Natural killer cell (primary cell): ENCODE measurements at regions not wholly inside any gene's neighbourhood (a gene's known extent, or its start where the extent isn't known, plus 50 kb on each side); places are given as distances from the start of the nearest gene placed in this dataset.

Experiments
- ATAC-seq, 3 donors: fragments of 150-1000 bp in 2 of 3; fragments of 200-7000 bp in 1 of 3; cut with Tn5 transposase; 1 replicate in 1 of 3; 2 replicates in 2 of 3; pipeline ENCODE4 v1.10.0; 2021; ENCODE audit warnings: mild to moderate bottlenecking in 2 of 3, moderate library complexity in 2 of 3
- DNase-seq, 2 donors: peaks; one replicate each; pipeline versions ENCODE4 v3.0.0 to v3.0.0-alpha.2; 2013 to 2021; ENCODE audit warnings: mixed read lengths in 1 of 2
- H3K27ac ChIP-seq: one replicate; pipeline ENCODE4 v1.5.1; 2013; ENCODE audit warnings: mild to moderate bottlenecking, low read length
- H3K27me3 ChIP-seq: one replicate; pipeline ENCODE4 v1.6.1; 2013; ENCODE audit warnings: low read length; ENCODE audit not compliant: control insufficient read depth, insufficient read depth
- H3K36me3 ChIP-seq: one replicate; pipeline ENCODE4 v1.6.1; 2013; ENCODE audit warnings: low read length; ENCODE audit not compliant: control insufficient read depth, insufficient read depth
- H3K4me1 ChIP-seq: one replicate; pipeline ENCODE4 v1.6.1; 2013; ENCODE audit warnings: low read length; ENCODE audit not compliant: control insufficient read depth, insufficient read depth
- H3K4me3 ChIP-seq: one replicate; pipeline ENCODE4 v1.5.1; 2013; ENCODE audit warnings: low read length
- H3K9me3 ChIP-seq: one replicate; pipeline ENCODE4 v1.6.1; 2013; ENCODE audit warnings: low read length; ENCODE audit not compliant: control insufficient read depth, insufficient read depth
- H3K27ac Mint-ChIP-seq, 2 donors: one replicate each; pipeline ENCODE4 v1.8.0; 2022; ENCODE audit warnings: mild to moderate bottlenecking in 2 of 2, mixed read lengths in 2 of 2, moderate library complexity in 1 of 2
- H3K27me3 Mint-ChIP-seq, 2 donors: one replicate each; pipeline ENCODE4 v1.8.0; 2022; ENCODE audit warnings: low read depth in 2 of 2, mixed read lengths in 2 of 2
- H3K36me3 Mint-ChIP-seq: one replicate; pipeline ENCODE4 v1.8.0; 2022; ENCODE audit warnings: mixed read lengths
- H3K4me1 Mint-ChIP-seq, 2 donors: one replicate each; pipeline ENCODE4 v1.8.0; 2022; ENCODE audit warnings: mixed read lengths in 2 of 2
- H3K4me3 Mint-ChIP-seq: one replicate; pipeline ENCODE4 v1.8.0; 2022; ENCODE audit warnings: mild to moderate bottlenecking, moderate library complexity, mixed read lengths
- H3K9me3 Mint-ChIP-seq, 2 donors: one replicate each; pipeline ENCODE4 v1.8.0; 2022; ENCODE audit warnings: mixed read lengths in 2 of 2
- WGBS: methylation state at CpG from one replicate; pipeline ENCODE4 v1.1.7; 2013; ENCODE audit warnings: missing lambda C conversion rate; ENCODE audit not compliant: insufficient coverage; 5-methylcytosine and 5-hydroxymethylcytosine counted together
- intact Hi-C: fragments of 100-400 bp; cut with micrococcal nuclease; formaldehyde crosslinking; loops from one replicate; pipeline ENCODE4 v1.14.2; 2022
- TF ChIP-seq, protein P1 (sequence below): fragments of 200-600 bp; IDR thresholded peaks from one replicate; pipeline ENCODE4 v1.8.0; 2022; ENCODE audit warnings: antibody characterized with exemption

DNA sequence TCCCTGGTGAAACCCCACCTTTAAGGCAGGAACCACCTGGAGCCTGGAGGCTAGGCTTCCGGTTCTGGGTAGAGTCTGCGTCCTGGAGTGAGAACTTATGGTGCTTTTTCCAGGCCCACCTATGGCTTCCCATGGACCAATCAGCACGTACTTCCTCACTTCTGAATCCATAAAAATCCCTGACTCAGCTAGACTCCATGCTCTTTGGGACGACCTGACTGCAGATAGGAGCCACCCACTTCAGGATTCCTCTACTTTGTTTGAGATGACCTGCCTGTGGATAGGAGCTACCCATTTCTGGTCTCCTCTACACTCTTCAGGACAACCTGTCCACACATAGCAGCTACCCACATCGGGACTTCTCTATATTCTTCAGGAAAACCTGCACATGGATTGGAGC, 168.8 kb upstream of the IRX2 start:
- H3K4me1 Mint-ChIP-seq = no peaks in the 10 kb centered on the region
- H3K4me1 ChIP-seq = no peaks in the 10 kb centered on the region
- intact Hi-C loops = no loop called here
- H3K27ac ChIP-seq = no peak overlapping the region
- no peak overlapping the region for H3K27ac Mint-ChIP-seq
- 80% methylated on average over 5 of the region's 5 CpGs for WGBS
- no peaks in the 10 kb centered on the region for H3K36me3 ChIP-seq
- no peaks in the 10 kb centered on the region for H3K27me3 Mint-ChIP-seq
- H3K36me3 Mint-ChIP-seq = no peaks in the 10 kb centered on the region
- peaks cover 24% of the 10 kb centered on the region for H3K9me3 ChIP-seq
- no peaks in the 10 kb centered on the region for H3K27me3 ChIP-seq
- no peak overlapping the region for H3K4me3 ChIP-seq
- H3K9me3 Mint-ChIP-seq = peaks cover 3 to 8% of the 10 kb centered on the region in 2 donors
- ATAC-seq (no peak), DNase-seq (no peak)
- TF ChIP-seq, protein P1, sequence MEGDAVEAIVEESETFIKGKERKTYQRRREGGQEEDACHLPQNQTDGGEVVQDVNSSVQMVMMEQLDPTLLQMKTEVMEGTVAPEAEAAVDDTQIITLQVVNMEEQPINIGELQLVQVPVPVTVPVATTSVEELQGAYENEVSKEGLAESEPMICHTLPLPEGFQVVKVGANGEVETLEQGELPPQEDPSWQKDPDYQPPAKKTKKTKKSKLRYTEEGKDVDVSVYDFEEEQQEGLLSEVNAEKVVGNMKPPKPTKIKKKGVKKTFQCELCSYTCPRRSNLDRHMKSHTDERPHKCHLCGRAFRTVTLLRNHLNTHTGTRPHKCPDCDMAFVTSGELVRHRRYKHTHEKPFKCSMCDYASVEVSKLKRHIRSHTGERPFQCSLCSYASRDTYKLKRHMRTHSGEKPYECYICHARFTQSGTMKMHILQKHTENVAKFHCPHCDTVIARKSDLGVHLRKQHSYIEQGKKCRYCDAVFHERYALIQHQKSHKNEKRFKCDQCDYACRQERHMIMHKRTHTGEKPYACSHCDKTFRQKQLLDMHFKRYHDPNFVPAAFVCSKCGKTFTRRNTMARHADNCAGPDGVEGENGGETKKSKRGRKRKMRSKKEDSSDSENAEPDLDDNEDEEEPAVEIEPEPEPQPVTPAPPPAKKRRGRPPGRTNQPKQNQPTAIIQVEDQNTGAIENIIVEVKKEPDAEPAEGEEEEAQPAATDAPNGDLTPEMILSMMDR = no peak
- H3K4me3 Mint-ChIP-seq = no peak overlapping the region

DNA sequence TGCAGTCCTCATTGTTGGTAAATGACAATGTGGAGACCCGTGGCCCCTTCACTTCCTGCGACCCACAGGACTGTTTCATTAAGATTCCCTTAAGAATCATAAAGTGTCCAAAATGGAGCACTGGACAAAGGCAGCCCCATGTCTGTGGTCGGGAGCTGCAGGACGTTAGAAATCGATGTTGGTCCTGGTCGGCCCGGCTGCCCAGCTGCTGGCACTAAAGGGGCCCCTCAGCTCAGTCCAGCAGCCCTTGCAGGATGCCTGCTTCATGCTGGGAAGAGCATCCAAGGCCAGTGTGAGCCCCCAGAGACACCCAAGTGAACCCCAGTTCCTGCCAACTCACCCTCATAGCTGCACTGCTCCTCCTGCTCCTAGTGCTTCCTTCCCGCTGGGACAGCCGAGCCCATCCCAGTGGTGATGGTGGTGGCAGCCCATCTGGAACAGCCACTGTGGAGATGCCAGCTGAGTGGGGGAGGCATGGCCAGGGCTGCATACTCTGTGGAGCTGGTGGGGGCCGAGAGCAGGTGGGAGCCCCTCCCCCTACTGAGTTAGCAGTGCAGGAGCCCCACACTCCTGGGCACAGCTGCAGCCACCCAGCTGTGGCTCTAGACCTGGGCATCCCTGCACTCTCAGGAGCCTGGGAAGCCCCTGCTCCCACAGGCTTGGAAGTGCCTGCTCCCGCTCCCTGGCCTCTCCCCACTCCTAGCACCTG, 168.0 kb upstream of the IRX2 start:
- Histone ChIP-seq H3K27me3 (no peaks in the 10 kb centered on the region), H3K36me3 (no peaks in the 10 kb centered on the region), H3K9me3 (peaks cover 29% of the 10 kb centered on the region), H3K4me1 (no peaks in the 10 kb centered on the region), H3K4me3 (no peak overlapping the region), H3K27ac (no peak overlapping the region)
- intact Hi-C loops = no loop called here
- H3K36me3 Mint-ChIP-seq = no peaks in the 10 kb centered on the region
- DNase-seq (no peak), ATAC-seq (no peak)
- no peaks in the 10 kb centered on the region for H3K4me1 Mint-ChIP-seq
- H3K4me3 Mint-ChIP-seq = no peak overlapping the region
- peaks cover 6 to 8% of the 10 kb centered on the region in 2 donors for H3K9me3 Mint-ChIP-seq
- WGBS = 84% methylated on average over 11 of the region's 11 CpGs
- peaks cover 0 to 2% of the 10 kb centered on the region in 2 donors for H3K27me3 Mint-ChIP-seq
- TF ChIP-seq, protein P1 = no peak
- H3K27ac Mint-ChIP-seq = no peak overlapping the region

DNA sequence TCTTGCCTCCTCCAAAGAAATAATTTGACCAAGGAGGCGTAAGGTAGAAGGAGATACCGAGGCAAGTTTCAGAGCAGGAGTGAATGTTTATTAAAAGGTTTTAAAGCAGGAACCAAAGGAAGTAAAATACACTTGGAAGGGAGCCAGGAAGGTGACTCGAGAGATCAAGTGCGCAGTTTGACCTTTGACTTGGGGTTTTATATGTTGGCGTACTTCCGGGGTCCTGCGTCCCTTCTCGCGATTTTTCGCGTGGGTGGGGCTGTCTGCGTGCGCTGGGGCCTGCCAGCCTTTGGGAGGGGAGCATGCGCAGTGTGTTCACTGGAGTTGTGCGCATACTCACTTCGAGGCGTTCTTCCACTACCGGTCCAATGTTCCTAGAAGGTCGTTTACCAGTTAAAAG, 166.0 kb upstream of the IRX2 start:
- ATAC-seq = no peak
- TF ChIP-seq, protein P1 = no peak
- peaks cover 29% of the 10 kb centered on the region for H3K9me3 ChIP-seq
- no peak overlapping the region for H3K27ac Mint-ChIP-seq
- H3K4me1 Mint-ChIP-seq = no peaks in the 10 kb centered on the region
- H3K4me3 Mint-ChIP-seq = no peak overlapping the region
- H3K36me3 ChIP-seq = no peaks in the 10 kb centered on the region
- H3K36me3 Mint-ChIP-seq = no peaks in the 10 kb centered on the region
- no peak for DNase-seq
- intact Hi-C loops = no loop called here
- no peaks in the 10 kb centered on the region for H3K4me1 ChIP-seq
- peaks cover 11% of the 10 kb centered on the region in 2 donors for H3K9me3 Mint-ChIP-seq
- H3K27ac ChIP-seq = no peak overlapping the region
- H3K4me3 ChIP-seq = no peak overlapping the region
- WGBS = 94% methylated on average over 19 of the region's 19 CpGs
- peaks cover 0 to 2% of the 10 kb centered on the region in 2 donors for H3K27me3 Mint-ChIP-seq
- H3K27me3 ChIP-seq = no peaks in the 10 kb centered on the region

DNA sequence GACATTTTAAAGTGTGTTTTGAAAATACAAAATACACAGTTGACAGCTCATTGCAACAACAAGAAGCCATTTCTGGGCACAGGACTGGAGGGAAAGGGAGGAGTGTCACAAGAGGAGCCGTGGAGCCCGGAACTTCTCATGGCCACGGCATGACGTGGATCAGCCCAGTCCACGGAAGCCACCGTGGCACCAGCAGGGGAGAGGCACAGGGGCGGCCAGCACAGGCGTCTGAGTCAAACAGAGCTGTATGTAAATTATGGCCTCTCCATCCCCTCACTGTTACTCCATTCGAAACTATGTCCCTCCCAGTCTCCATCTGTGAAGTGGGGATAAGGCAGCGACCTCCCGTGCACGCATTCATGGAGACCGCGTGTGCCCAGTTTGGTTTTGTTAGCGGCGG, 165.6 kb upstream of the IRX2 start:
- peaks cover 0 to 2% of the 10 kb centered on the region in 2 donors for H3K27me3 Mint-ChIP-seq
- intact Hi-C loops = no loop called here
- TF ChIP-seq, protein P1 = no peak
- Histone ChIP-seq H3K36me3 (no peaks in the 10 kb centered on the region), H3K4me3 (no peak overlapping the region), H3K4me1 (no peaks in the 10 kb centered on the region), H3K9me3 (peaks cover 29% of the 10 kb centered on the region), H3K27me3 (no peaks in the 10 kb centered on the region), H3K27ac (no peak overlapping the region)
- ATAC-seq (no peak), DNase-seq (no peak)
- H3K9me3 Mint-ChIP-seq = peaks cover 11% of the 10 kb centered on the region in 2 donors
- H3K36me3 Mint-ChIP-seq = no peaks in the 10 kb centered on the region
- H3K4me3 Mint-ChIP-seq = no peak overlapping the region
- 92% methylated on average over 16 of the region's 16 CpGs for WGBS
- no peak overlapping the region for H3K27ac Mint-ChIP-seq
- no peaks in the 10 kb centered on the region for H3K4me1 Mint-ChIP-seq
